ENCODE measurements at regions not wholly inside any gene's neighbourhood (a gene's known extent, or its start where the extent isn't known, plus 50 kb on each side); places are given as distances from the start of the nearest gene placed in this dataset.

DNA sequence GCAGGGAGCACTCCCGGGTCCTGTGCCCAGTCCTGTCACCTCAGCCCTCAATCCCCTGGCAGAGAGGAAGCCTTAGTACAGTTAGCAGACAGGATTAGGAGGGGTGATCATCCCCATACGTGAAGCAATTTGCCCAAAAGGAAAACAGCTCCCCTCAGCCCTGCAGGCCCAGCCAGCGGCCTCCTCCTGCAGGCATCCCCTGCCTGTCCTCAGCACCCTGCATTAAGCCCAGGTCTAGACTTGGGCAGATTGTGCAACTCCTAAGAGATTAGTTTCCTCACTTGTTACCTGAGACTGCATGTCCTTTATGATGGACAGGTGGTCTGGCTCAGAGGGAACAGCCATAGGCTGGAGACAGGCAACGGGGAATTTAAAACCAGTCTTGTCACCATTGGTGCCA, 95.5 kb upstream of the TMEM45B start:
- TF ChIP-seq CTCF (IDR thresholded peaks at IDR 0.05) (no peak), POLR2AphosphoS5 (IDR thresholded peaks at IDR 0.05) (no peak), POLR2A (IDR thresholded peaks at IDR 0.05; ENCODE audit: low read depth) (no peak), EP300 (IDR thresholded peaks at IDR 0.05) (no peak)

Measured in esophagus muscularis mucosa (tissue), 4 donors.